ENCODE measurements at regions not wholly inside any gene's neighbourhood (a gene's known extent, or its start where the extent isn't known, plus 50 kb on each side); places are given as distances from the start of the nearest gene placed in this dataset.

- in situ Hi-C loops (cut with MboI; ENCODE audit: low pct_unique_long_range_greater_than_20kb, low sequenced_read_pairs): no loop called here
- DNase-seq: no peak
Measured at GRCh38 chr1:232213928-232214327, 416.0 kb downstream of the SIPA1L2 start.

GRCh38 chr1:232212253-232212652 lies 417.7 kb downstream of the SIPA1L2 start:
- DNase-seq: no peak
- in situ Hi-C loops (cut with MboI; ENCODE audit: low pct_unique_long_range_greater_than_20kb, low sequenced_read_pairs): no loop called here

GRCh38 chr1:232211149-232211548 lies 418.8 kb downstream of the SIPA1L2 start:
- in situ Hi-C loops (cut with MboI; ENCODE audit: low pct_unique_long_range_greater_than_20kb, low sequenced_read_pairs): no loop called here
- no peak for DNase-seq

GRCh38 chr1:232209357-232209756 lies 420.6 kb downstream of the SIPA1L2 start:
- in situ Hi-C loops (cut with MboI; ENCODE audit: low pct_unique_long_range_greater_than_20kb, low sequenced_read_pairs): no loop called here

GRCh38 chr1:232207073-232207866 lies 422.7 kb downstream of the SIPA1L2 start:
- no peak for DNase-seq
- in situ Hi-C loops (cut with MboI; ENCODE audit: low pct_unique_long_range_greater_than_20kb, low sequenced_read_pairs): no loop called here

More at GRCh38 chr1:232209357-232209756, 420.6 kb downstream of the SIPA1L2 start:
- DNase-seq: no peak

- in situ Hi-C loops (cut with MboI; ENCODE audit: low pct_unique_long_range_greater_than_20kb, low sequenced_read_pairs): no loop called here
- no peak for DNase-seq
Measured at GRCh38 chr1:232204269-232204668, 425.7 kb downstream of the SIPA1L2 start.

- in situ Hi-C loops (cut with MboI; ENCODE audit: low pct_unique_long_range_greater_than_20kb, low sequenced_read_pairs): no loop called here
- no peak for DNase-seq
Measured at GRCh38 chr1:232201024-232201423, 428.9 kb downstream of the SIPA1L2 start.

- in situ Hi-C loops (cut with MboI; ENCODE audit: low pct_unique_long_range_greater_than_20kb, low sequenced_read_pairs): no loop called here
- DNase-seq: no peak
Measured at GRCh38 chr1:232196042-232196441, 433.9 kb downstream of the SIPA1L2 start.

GRCh38 chr1:232194424-232194823 lies 435.5 kb downstream of the SIPA1L2 start:
- no peak for DNase-seq
- in situ Hi-C loops (cut with MboI; ENCODE audit: low pct_unique_long_range_greater_than_20kb, low sequenced_read_pairs): no loop called here

GRCh38 chr1:232193451-232193783 lies 436.5 kb downstream of the SIPA1L2 start:
- no peak for DNase-seq
- in situ Hi-C loops (cut with MboI; ENCODE audit: low pct_unique_long_range_greater_than_20kb, low sequenced_read_pairs): no loop called here

- DNase-seq: no peak
- in situ Hi-C loops (cut with MboI; ENCODE audit: low pct_unique_long_range_greater_than_20kb, low sequenced_read_pairs): no loop called here
Measured at GRCh38 chr1:232192781-232193450, 437.0 kb downstream of the SIPA1L2 start.

- no peak for DNase-seq
- in situ Hi-C loops (cut with MboI; ENCODE audit: low pct_unique_long_range_greater_than_20kb, low sequenced_read_pairs): no loop called here
Measured at GRCh38 chr1:232191560-232191959, 438.4 kb downstream of the SIPA1L2 start.

- no peak for DNase-seq
- in situ Hi-C loops (cut with MboI; ENCODE audit: low pct_unique_long_range_greater_than_20kb, low sequenced_read_pairs): no loop called here
Measured at GRCh38 chr1:232188318-232188717, 441.6 kb downstream of the SIPA1L2 start.

GRCh38 chr1:232186931-232187330 lies 443.0 kb downstream of the SIPA1L2 start:
- DNase-seq: no peak
- in situ Hi-C loops (cut with MboI; ENCODE audit: low pct_unique_long_range_greater_than_20kb, low sequenced_read_pairs): no loop called here

GRCh38 chr1:232184561-232185530 lies 445.1 kb downstream of the SIPA1L2 start:
- in situ Hi-C loops (cut with MboI; ENCODE audit: low pct_unique_long_range_greater_than_20kb, low sequenced_read_pairs): no loop called here
- DNase-seq: no peak

- in situ Hi-C loops (cut with MboI; ENCODE audit: low pct_unique_long_range_greater_than_20kb, low sequenced_read_pairs): no loop called here
- DNase-seq: no peak
Measured at GRCh38 chr1:232183802-232184201, 446.1 kb downstream of the SIPA1L2 start.

GRCh38 chr1:232183266-232183800 lies 446.6 kb downstream of the SIPA1L2 start:
- DNase-seq: no peak
- in situ Hi-C loops (cut with MboI; ENCODE audit: low pct_unique_long_range_greater_than_20kb, low sequenced_read_pairs): no loop called here

- no peak for DNase-seq
- in situ Hi-C loops (cut with MboI; ENCODE audit: low pct_unique_long_range_greater_than_20kb, low sequenced_read_pairs): no loop called here
Measured at GRCh38 chr1:232182236-232182635, 447.7 kb downstream of the SIPA1L2 start.

GRCh38 chr1:232180779-232181136 lies 449.2 kb downstream of the SIPA1L2 start:
- in situ Hi-C loops (cut with MboI; ENCODE audit: low pct_unique_long_range_greater_than_20kb, low sequenced_read_pairs): no loop called here
- DNase-seq: no peak

Measured in KBM-7 (cell line).